ENCODE measurements at regions not wholly inside any gene's neighbourhood (a gene's known extent, or its start where the extent isn't known, plus 50 kb on each side); places are given as distances from the start of the nearest gene placed in this dataset.

- TF ChIP-seq POLR2AphosphoS5 (IDR thresholded peaks at IDR 0.05) = no peak
- no peak for TF ChIP-seq EP300 (IDR thresholded peaks at IDR 0.05)
- TF ChIP-seq CTCF (IDR thresholded peaks at IDR 0.05) = no peak
These were observed 735.1 kb upstream of the LCORL start for GRCh38 chr4:18756671-18757070.
